NCI-H460 (cell line): ENCODE measurements at regions not wholly inside any gene's neighbourhood (a gene's known extent, or its start where the extent isn't known, plus 50 kb on each side); places are given as distances from the start of the nearest gene placed in this dataset.

ENCODE experiments used
- DNase-seq: peaks from one replicate; pipeline ENCODE4 v3.0.0-alpha.2; 2016; ENCODE audit warnings: low read depth; ENCODE audit errors: extremely low read depth

- DNase-seq, result no peak
These were observed 565.2 kb downstream of the BUD13 start for GRCh38 chr11:116207421-116208141.

DNA sequence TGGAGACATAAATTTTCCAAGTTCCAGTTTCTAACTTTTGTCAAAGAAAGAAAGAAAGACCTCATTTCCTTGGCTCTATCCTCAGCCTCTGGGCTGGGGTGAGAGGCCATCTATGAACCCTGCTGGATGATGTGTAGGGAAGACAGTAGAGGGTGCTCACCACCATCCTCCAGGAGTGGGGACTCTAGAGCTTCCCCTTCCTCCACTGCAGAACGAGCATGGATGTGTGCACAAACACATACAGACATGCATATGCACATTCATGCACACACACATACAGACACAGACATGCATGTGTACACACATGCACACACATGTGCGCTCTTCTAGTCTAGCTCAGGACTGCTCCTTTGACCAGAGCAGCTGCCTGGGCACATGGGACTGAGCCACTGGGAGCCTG, 565.8 kb downstream of the BUD13 start:
- DNase-seq, result no peak

DNA sequence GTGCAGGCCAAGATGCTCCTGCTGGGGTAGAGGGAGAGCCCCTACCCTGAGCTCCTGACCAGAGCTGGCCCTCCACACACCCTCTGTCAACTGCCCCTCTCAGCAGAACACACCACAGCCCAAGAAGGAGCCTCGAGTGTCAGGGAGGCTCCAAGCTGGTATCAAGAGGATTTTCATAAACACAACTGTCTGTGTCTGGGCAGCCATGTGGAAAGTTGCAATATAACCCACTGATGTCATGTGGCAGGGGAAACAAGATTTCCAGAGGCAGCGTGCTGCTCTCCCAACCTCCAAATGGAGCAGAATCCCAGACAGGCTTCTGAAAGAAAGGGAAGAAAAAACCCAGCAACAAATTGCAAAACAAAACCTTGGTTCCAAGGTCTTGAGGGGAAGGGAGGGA, 569.9 kb downstream of the BUD13 start:
- DNase-seq, result no peak

- no peak for DNase-seq
These were observed 572.2 kb downstream of the BUD13 start for GRCh38 chr11:116200564-116200963.

DNA sequence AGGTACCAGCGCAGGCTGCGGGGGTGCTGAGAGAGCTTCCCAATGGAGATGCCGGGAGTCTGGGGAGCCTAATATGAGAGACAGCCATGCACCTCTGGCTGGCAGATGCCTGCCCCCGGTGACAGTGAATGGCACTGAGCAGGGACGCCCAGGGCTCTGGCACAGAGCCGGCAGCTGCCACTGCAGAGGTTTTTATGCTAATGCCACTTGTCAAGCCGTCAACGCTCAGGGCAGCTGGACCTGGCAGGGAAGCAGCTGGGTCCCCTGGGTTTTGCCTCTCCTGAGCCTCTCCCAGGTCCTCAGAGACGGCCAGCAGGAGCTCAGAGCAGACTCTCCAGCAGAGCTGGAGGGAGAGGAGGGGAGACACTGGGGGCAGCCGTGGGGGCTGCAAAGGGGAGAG, 573.6 kb downstream of the BUD13 start:
- DNase-seq, result no peak

DNA sequence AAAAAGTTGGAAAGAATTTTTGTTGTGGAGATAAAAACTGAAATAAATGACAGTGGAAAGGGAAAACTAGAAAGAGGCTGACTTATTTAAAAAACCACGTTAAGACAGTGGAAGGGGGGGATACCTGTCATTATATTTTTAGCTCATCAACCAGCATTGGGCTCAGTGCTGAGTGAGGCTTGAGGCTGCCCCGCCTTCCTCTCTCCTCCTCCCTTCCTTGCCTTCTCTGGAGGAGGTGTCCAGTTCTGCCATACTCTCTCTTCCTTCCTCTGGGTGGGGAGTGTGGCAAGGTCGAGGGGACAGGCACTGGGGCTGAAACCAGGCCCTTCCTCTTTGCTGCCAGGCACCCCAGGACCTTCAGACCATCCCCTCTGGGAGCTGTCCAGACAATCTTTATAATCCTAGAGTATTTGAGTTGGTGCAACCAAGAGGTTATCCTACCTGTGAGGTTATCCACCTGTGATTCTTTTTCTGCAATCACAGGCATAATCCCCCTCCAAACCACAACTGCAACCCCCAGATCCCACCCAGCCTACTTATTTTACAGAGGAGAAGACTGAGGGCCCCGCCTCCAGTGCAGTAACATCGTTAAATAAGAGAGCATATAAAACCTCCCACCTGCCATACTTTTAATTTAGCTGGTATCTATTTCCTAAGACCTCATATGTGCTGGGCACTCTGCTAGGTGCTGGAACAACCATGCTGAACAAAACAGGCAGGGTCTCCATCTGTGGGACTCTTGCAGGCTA, 578.5 kb downstream of the BUD13 start:
- no peak for DNase-seq

DNA sequence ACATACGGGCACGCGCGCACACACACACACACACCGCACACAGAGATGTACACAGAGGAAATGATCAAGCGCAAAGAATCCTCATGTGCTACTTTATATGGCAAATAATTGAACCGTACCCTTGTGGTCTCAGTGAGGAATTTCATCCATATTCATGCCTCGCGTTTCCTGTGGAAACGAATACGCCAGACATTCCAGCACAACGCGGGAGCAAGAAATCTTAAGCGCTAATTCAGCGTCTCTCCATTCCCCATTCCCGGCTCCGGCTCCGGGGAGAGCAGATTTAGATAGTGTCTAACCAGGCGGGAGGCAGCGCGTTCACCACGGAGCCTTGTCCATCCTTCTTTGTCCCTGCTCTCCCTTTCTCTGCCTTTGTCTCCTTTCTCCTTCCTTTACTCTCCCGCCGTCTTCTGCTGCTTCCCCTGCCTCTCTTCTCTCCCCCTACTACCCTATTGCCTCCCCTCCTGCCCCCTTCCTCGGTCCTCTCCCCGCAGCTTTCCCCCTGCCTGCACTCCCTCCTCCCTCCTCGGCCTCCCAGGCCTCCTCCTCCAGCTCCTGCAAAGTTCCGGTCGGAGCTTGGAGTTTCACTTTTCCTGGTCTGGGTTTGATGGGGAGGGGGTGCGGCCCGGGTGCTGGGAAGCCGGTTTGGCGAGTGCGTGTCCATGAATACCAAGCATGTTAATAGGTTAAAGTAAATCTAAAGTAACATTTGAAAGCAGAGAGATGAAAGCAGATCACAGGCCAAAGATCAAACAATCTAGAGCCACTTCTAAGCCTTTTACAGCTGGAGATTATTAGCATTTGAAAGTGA, 579.3 kb downstream of the BUD13 start:
- DNase-seq, result no peak

DNA sequence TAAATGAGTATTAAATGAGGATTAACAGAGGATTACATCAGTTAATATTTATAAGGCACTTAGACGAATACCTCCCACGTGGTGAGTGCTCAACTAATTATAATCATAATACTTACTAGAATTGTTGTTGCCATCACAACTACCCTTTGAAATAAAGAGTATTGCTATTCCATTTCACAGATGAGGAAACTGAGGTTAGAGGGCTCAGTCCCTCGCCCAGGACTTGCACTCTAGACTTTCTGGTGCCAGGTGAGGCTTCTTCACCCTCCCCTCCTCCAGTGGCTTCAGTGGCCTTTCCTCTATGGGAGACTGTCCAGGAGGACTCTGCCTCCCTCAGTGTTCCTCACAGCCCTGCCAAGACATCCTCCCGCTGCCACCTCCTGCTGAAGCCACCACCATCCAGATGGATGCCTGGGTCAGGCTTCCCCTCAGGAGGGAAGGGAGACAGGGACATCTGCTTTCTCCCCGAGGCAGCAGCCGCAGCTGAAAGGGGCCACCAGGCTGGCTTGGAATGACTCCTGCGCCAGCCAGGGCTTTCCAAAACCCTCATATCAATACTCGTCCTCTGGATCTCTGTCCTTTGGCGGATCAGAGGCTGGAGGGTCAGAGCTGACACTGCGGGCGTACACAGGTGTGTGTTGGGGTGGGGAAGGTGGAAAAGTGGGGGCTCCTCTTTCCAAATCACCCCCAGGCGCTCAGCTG, 580.1 kb downstream of the BUD13 start:
- DNase-seq, result no peak

- no peak for DNase-seq
These were observed 581.9 kb downstream of the BUD13 start for GRCh38 chr11:116190861-116191260.

DNA sequence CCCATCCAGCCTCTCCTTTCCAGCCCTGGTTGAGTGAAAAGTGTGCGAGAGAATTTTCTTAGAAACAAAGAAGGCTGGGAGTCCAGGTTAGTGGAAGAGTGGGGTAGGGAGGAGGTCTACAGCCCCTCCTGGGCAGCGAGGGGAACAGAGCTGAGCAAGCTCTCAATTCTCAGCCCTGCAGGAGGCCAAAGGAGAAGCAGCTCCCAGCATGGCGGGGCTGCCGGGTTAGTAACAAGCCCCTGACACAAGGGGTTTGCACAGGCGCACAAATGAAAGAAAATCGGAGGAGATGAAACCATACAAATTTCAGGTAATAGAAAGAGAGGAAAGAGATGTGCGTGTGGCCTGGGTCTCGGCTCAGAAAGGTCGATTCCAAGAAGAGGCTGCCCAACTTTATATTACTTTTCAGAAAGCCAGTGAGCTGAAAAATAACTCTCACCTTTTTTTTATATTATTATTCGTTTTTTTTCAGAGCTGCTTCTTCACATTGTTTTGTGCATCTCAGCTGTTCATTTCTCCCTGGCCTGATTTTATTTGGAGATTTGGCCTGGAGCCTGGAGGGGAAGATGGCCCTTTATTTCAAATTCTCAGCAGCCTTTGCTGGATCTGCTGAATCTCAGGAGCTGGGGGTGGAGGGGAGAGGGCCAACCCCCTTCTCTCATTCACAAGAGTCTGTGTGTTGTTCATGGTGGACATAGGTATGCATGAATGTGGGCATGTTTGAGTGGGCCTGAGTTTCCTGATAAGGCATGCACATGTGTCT, 583.2 kb downstream of the BUD13 start:
- DNase-seq, result no peak

DNA sequence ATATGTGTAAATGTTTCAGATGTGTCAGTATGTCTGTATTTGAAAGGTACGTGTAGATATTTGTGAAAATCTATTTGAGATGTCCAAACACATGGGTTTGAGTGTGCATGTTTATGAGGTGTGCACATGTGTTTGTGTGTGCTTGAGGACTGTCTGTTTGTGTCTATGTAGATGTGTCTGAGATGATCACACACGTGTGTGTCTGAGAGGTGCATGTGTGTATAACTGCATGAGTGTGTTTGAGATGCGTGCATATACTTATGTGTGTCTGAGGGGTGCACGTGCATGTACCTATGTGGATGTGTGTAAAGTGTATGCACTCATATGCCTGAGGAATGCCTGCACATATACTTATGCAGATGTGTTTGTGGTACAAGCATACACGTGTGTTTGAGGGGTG, 584.4 kb downstream of the BUD13 start:
- no peak for DNase-seq

GRCh38 chr11:116187026-116187425, 585.8 kb downstream of the BUD13 start:
- DNase-seq, result no peak

DNA sequence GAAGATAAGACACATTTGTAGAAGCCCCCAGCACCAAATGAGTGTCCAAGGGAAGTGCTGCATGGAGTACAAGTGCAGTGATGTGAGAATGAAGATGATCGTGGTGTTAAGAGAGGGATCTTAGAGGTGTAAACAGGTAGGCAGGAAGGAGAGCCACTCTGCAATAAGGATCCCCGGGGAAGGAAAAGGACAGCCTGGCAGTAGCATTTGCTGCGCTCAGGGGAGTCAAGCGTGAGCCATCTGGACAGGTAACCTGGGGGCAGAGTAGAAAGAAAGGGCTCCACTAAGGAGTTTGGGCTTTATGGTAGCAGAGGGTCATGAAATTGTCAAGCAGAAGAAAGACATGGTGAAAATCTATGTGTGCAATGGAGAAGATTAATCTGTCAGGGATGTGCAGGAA, 587.2 kb downstream of the BUD13 start:
- DNase-seq, result no peak

GRCh38 chr11:116184763-116185162, 588.0 kb downstream of the BUD13 start:
- DNase-seq, result no peak

DNA sequence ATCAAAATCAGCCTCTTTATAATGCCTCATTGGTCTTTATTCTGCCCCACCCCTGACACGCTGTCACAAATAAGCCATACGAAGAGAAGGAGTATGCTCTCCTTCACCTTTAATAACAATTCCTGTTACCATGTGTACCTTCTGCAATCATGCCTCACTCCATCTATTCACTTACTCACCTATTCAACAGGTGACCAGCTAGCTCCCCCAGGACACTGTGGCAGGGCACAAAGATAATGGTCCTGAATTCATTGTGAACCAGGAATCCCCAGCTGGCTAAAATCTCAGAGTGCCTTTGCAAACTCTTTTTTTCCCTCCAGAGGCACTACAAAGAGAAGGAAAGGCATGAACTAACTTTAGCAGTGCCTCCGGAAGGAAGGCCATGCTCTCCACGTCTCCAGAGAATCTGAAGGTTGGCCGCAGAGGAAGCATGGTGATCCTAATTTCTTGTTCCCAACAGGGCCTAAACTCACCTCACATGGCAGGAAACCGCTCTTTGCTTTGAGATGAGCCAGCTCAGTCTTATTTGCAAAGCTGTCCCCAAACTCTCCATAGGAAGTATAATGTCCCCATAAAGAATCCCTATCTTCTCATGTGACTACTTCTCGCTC, 590.3 kb downstream of the BUD13 start:
- DNase-seq, result no peak

DNA sequence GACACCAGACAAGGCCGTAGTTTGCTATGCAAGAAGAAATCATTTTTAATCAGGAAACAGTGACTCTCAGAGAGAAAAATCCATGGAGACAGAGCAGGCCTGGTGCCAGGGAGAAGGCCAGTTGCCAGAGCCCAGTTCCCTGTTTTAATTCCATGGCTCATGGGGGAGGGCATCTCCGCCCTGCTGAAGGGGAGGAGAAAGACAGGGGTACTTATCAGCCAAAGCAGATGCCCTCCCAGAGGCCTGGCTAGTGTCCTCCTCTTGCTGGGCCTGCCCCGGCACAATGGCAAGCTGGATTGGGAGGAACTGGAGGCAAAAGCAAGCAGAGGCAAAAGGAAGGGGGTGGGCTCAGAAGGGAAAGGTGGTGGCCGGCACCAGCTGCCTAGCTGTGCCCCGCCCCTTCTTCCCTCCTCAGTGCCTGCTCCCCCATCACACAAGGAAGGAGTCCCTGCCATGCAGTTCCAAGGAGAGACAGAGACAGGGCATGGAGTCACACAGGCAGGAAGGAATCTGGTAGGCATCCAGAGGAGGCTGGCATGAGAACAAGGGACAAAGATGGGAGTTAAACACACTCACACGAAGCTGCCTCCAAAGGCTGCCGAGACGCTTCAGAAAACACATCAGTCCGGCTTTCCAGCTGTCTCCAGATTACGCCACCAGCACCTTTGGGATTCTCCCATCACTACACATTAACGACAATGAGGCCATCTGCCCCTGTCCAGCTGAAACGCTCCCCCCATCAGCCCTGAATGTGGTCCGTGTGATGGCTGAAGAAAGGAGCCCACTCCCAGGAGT, 591.8 kb downstream of the BUD13 start:
- no peak for DNase-seq

DNA sequence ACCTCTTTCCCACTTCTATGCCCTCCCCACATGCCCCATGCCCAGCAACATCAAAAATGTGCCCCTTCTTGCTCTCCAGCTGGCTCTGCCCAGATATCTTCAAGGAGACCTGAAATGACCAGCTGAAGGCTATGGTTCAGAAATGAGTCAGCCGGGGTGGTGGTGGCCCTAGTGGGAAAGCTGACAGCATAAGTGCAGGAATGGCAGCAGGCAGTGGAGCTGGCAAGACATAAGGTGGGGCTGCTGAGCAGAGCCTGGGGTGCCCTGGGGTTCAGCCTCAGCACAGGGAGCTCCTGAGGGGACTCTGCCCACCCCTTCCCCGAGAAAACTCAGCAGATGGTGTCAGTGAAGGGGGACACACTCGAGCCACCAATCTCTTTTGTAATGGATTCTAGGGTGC, 593.4 kb downstream of the BUD13 start:
- no peak for DNase-seq

DNA sequence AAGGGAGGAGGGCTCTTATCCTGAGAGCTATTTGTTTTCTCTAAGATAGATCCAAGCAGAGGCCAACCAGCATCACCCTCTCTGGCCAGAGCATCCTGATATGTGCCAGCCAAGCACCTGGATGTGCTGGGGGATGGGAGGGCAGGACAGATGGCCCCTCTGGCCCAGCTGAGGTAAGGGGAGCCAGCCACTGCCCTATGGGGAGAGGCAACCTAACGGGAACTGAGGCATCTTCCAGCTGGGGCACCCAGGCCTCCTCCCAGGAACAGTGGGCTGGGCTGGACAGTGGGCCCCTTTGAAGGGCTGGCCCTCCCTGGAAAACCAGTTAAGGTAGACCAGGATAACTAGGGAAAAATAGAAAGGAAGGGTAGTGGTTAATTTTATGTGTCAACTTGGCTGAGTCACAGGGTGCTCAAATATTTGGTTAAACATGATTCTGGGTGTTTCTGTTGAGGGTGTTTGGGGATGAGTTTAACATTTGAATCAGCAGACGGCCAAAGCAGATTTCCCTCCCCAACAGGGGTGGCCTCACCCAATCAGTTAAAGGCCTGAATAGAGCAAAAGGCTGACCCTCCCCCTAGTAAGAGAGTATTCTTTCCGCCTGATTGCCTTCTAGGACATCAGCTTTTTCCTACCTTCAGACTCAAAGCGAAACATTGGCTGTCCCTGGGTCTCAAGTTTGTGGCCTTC, 595.1 kb downstream of the BUD13 start:
- no peak for DNase-seq
